EL (cell line): ENCODE measurements at regions not wholly inside any gene's neighbourhood (a gene's known extent, or its start where the extent isn't known, plus 50 kb on each side); places are given as distances from the start of the nearest gene placed in this dataset.
"Not testable (repeated sequence)": the region's sequence is repeated elsewhere in the genome, so short reads cannot be mapped to it uniquely, and the experiment has no call there.

Source experiments
- DNase-seq: peaks from one replicate; pipeline ENCODE4 v3.0.0-alpha.2; 2016

DNA sequence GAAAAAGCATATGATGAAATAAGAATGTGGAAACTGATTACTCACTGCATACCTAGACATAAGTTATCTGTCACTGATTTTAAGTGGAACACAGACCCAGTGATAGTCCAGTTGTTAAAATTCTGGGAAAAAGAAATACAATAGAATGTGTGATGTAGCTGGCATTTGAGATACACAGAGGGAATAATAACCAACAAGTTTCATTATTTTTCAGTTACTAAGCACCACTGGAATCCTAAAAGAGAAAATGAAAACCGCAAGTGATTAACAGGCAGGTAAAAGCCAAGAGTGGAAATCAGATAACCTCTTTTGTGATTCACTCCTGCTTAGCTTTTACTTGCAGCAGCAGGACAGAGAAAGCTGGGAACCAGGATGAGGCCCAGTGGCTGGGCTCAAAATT is 994.0 kb upstream of the SEMA6A start:
- no peak for DNase-seq

DNA sequence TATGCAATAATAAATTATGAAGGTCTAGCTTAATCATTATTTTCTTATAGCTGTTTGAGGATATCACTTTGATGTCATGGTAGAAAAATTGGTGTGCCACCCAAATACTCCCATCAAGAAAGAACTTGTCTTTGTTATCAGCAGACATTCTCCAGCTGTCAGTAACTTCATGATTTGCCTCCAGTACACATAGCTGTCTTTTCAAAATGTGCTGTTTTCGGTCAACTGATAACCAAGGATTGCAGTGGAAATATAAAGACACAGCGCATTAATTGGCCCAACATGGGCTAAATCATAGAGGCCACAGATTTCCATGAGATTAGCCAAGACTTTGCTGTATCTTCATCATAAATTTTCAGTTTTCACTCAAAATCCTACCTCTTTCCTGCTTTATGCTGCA is 993.5 kb upstream of the SEMA6A start:
- no peak for DNase-seq

DNA sequence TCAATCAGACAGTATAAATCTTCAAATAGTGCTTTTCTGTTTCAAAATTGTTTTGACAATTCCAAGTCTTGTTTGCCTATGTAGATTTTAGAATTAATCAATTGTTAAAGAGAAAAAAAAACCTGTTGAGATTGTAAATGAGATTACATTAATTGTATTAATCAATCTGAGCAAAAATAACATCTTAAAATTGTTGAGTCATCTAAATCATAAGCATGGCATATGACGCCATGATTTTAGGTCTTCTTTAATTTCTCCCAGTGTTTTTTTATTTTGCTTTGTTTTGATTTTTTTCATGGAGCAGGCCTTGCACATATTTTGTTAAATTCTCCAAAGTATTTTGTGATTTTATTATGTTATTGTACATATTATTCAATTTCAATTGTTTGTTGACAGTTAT is 988.0 kb upstream of the SEMA6A start:
- no peak for DNase-seq

DNA sequence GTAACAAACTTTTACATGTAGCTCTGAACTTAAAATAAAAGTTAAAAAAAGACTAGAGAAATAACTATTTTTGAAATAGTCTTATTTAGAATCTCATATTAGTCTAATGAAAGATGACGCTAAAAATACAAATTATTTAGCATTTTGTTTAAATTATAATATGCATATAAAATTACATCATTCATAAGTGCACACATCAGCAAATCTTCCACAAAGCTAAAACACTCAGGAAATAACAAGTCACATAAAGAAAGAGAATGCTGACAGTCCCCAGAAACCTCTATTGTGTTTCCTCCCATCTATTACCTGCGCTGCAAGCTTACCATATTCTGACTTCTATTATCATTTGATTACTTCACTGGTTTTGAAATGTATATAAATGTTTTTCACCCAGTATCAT is 986.9 kb upstream of the SEMA6A start:
- DNase-seq: no peak

DNA sequence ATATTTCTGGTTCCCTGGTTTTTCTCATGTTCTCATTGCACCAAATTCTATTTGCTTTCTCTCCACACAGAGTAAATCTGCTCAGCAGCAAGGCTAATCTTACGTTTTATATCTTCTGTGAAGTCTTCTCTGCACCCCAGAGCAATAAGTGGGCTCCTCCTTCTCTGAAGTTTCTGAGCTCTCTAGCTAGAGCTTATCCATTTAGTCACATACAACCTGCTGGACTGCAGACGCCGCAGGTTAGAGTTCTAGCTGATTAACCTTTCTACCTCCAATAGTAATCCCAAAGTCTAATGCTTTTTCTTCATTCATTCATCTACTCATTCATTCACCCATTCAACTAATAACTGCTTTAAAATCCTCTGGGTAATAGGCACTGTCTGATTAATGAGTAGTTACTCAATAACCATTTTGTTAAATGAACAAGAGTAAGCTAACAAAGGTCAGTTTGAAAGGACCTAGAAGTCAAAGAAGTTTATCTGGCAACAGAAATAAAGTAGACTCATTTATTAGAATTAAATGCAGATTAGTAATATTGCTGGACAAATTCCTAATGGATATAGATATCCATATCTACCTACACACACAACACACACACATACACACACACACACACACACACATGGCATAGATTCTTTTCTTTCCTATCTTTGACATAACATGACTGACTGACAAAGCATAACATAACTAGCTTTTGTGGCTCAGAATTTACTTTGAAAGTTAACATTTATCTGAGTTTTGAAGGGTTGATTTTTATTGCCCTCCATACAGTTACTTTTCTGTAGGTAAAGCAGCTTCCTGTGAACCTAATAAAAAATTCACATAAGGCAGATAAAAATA is 984.6 kb upstream of the SEMA6A start:
- no peak for DNase-seq

DNA sequence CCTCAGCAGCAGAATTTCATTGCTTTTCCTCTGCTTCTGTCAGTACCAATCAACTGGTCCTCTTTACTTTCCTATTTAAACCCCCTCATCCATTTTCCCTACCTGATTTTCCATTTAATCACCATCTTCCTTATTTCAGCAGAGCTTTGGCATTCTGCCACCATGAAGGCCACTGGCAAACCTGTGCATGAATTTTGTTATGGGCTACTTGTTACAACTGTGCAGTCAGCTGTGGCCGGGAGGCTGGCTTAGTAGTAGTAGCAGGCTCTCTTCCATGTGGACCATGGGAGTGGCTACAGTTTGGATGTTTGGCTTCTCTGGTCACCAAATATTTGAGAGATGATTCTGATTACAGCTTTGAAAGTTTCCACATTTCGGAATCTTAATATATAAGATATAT is 976.6 kb upstream of the SEMA6A start:
- no peak for DNase-seq

DNA sequence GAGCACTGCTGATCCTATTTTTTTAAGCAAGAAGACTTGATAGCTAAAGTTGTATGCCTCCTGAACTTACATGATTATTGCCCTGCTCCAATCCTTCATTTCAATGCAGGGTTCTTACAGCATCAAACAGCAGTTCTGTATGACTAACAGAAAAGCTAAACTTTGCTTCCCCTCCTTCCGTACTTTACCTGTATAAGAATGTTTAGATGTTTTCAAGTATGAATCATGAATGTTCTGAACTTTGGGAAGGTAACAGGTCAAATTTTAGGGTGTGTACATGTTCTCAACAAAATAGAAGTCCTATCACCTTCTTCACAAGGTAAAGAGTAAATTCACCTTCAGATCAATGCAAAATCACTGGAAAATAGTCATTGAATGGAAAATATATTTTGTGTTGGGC is 972.6 kb upstream of the SEMA6A start:
- no peak for DNase-seq

DNA sequence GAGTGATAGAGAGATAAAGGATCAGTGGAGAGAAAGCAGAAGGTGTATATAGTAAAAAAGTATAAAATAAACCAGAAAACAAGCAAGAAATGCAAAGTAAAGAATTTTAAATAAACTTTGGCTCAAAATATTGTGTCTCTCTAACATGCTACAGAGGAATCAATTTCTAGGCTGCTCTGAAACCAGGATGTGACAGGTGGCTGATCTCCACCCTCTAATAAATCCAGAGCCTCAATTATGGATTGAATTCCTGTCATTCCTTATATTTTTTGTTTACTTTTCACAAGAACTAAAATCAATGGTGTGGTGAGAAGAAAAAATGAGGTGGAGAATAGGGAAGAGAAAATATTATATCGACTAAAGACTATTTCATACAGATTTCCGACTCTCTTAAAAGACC is 965.1 kb upstream of the SEMA6A start:
- no peak for DNase-seq

DNA sequence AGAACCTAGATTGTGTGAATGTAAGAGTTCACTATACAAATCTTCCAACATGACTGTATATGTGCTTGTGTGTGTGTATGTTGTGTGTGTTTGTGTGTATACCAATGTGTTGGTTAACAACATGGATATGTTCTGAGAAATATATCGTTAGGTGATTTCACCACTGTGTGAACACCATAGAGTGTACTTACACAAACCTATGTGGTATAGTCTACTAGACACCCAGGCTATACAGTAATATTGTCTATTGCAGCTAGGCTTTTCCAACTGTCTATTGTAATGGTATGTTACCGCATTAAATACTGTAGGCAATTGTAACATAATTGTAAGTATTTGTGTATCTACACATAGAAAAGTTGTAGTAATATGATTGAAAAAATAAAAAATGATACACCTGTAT is 959.2 kb upstream of the SEMA6A start:
- no peak for DNase-seq

DNA sequence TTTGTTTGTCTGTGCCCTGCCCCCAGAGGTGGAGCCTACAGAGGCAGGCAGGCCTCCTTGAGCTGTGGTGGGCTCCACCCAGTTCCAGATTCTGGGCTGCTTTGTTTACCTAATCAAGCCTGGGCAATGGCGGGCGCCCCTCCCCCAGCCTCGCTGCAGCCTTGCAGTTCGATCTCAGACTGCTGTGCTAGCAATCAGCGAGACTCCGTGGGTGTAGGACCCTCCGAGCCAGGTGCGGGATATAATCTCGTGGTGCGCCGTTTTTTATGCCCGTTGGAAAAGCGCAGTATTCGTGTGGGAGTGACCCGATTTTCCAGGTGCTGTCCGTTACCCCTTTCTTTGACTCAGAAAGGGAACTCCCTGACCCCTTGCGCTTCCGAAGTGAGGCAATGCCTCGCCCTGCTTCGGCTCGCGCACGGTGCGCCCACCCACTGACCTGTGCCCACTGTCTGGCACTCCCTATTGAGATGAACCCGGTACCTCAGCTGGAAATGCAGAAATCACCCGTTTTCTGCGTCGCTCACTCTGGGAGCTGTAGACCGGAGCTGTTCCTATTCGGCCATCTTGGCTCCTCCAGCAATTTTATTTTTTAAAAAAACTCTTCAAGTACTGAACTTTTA is 958.5 kb upstream of the SEMA6A start:
- DNase-seq: not testable (repeated sequence)

DNA sequence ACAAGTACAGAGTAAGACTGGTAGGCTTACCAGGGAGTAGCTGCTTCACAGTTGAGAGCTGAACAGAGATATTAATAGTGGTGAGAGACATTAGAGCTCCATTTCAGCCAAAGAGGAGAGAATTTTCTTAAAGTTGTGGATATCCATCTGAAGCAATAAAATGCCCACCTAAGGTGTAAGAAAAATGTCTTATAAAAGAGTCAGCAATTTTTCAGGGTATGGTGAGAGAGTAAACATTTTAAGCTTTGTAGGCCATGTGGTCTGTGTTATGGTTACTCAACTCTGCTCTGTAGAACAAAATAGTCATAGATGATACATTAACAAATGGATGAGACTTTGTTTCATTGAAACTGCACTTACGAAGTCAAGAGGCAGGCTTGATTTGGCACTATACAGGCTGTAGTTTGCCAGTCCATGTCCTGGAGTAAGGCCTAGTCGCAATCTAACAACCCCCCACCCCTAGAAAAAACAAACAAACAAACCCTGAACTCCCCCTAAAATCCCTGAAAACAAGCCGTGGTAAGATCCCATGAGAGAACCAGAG is 945.4 kb upstream of the SEMA6A start:
- no peak for DNase-seq

DNA sequence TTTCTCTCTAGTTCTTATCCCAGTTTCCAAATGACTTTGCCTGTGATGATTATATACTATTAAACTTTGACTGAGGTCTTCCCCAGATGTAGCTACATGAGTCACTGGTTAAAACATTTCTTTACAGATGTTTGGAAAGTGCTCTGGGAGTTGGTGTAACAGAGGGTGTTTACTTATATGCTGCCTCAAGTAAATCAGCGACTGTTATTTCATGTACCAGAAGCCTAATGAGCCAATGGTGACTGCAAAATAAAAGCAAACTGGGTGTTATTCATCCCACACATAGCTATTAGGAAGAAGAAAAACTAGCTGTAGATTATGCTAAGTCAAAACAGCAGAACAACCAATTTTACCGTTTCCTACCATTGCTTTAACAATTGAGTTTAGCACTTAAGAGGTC is 929.7 kb upstream of the SEMA6A start:
- DNase-seq: no peak

DNA sequence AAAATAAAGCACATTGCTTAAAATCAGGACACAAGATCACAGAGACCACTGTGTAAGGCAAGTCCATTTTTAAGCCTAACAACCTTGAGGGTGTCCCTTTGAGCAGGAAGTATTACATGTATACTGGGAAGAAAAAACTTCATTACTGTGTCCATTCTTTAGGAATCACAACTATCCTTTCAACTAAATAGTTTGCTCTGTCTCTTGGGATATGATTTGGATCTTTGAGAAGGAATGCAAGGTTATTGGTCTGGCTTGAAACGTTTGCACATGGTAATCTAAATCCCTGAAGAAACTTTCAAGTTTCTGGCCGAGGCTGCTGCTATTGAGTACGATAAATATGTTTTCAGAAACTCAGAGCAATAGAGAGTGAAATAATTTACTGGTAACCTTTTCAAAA is 923.0 kb upstream of the SEMA6A start:
- no peak for DNase-seq

DNA sequence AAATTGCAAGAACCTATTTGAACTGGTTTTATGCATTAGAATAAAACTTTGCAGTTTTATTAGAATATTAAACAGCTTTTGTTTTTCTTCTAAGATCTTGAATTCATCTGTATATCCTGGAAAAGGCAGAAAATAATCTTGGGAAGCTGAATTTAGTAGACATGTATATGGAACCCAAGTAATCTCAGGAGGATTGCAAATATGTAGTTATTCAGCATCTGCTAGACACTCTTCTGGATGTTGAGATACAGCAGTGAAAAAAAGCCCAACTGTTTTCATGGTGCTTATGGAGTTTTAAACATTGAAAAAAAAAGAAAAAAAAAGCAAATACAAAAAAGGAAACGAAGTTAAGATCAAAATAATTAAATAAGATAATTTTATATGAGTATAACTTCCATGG is 922.2 kb upstream of the SEMA6A start:
- DNase-seq: no peak

DNA sequence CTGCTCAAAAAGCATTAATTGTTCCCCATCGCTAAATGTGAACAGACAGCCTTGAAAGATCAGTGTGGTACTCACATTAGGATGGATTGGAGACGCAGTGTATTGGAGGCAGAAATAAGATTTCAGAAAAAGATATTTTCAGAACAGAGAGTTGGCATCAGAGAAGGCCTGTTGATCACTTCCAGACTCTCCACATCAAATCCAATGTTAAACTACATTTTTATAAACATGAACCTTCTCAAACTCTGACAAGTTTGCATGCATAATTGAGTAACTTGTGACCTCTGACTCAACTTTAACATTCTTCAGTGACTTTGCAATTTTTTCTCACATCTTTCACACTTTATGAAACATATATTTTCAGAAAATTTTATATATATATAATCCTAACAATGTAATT is 919.6 kb upstream of the SEMA6A start:
- peak; percentile 10 for DNase-seq

DNA sequence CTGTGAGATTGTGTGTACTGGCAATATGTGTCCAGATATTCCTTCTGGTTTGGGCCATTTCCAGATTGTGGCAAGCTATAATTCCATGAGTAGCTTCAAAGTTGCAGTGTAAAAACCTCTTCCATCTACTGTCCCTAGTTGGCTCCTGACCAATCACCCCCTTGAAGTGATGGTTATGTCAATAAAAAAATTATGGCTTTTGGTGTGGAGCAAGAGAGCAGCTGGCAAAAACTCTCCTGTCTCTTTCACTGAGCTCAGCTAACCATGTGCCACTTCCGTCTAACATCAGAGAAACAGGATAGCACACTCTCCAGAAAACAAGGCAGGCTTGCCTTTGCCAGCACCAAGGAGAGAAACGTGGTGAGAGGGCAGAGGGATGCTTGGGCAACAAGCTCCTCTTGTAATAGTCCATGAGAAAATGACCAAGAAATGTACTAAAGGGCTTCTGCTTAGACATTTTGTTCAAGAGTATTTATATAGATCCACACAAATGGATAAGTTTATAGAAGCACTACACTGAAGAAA is 914.4 kb upstream of the SEMA6A start:
- no peak for DNase-seq

DNA sequence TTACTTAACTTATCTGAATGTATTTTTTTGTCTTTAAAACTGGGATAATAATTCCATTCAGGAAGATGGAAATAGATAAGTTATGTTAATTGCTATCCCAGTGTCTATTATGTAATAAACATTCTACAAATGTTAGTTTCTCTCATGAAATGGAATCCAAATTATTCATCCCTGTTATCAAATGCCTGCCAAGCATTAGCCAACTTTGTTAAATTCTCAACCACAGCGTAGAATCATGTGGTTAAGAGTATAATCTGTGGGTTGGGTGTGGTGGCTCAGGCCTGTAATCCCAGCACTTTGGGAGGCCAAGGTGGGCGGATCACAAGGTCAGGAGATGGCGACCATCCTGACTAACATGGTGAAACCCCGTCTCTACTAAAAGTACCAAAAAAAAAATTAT is 912.9 kb upstream of the SEMA6A start:
- DNase-seq: no peak

DNA sequence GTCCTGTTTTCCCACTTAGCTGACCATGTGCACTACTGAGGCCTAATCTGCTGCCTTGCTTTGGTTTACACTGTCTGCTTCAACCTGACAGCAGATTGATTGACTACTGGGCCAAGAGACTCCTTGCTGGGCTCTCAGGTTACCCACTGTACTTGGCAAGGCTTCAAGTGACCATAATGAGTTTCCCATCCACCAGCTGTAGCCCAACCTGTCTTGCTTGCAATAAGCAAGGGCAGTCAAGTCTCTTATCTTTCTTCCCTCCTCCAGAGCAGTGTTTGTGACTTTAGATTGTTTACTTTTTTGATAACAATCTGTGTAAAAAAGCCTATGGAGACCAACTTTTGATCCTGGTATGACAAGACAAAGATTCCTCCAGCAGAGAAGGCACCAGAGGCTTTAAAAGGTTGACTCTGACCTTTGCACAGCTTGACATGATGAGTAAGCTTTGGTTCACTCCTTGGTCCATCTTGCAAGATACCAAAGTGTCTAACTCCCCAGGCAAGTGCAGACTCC is 912.3 kb upstream of the SEMA6A start:
- DNase-seq: peak; percentile 27

DNA sequence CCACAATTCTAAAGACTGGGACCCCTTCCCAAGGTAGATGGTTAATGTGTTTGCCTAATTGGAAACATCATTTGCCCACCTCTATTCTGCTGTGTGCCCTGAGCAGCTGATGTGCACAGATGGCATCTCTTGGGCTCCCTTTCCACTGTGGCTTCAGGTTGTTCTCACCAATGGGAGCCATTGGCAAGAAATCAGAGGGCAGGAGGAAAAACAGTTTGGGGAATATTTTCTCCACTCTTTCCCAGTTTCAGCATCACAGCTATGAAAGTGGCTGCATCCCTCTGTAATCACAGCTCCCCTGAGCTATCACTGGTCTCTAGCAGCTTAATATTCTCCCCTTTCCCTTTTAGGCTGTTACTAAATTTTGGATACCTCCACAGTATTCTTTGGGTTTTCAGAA is 911.6 kb upstream of the SEMA6A start:
- no peak for DNase-seq

DNA sequence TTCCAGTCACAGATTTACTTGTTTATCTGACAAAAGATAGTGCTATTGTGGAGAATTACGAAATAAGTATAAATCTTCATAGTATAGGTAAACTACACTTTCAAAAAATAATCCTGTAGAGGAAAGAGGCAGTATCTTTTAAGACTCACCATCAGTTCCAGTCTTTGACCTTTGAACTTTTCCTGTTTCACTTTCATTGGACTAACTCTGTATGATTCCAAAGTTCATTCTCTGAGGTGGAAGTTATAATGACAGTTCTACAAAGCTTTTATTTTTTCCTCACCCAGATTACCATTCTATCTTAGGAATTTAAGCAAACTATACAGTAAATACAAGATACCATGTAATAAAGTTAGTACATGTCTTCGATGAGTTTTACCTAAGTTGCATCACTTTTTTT is 901.3 kb upstream of the SEMA6A start:
- no peak for DNase-seq

DNA sequence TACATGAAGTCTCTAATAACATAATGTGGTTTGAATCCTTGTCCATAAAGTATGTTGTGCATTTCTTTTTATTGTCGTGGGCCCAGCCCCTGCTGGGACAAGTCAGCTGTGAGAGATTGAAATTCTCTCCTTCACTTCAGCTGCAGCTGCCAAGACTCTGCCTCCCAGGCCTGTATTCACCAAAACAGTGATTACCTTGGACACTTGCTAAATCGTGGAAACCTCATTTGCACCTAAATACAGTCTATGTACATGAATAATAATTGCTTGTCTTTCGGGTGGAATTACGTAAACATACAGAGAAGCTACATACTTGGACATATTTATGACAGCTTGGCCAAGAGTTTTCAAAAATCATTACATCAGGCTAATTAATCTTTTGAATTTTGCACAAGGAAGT is 898.5 kb upstream of the SEMA6A start:
- DNase-seq: no peak

DNA sequence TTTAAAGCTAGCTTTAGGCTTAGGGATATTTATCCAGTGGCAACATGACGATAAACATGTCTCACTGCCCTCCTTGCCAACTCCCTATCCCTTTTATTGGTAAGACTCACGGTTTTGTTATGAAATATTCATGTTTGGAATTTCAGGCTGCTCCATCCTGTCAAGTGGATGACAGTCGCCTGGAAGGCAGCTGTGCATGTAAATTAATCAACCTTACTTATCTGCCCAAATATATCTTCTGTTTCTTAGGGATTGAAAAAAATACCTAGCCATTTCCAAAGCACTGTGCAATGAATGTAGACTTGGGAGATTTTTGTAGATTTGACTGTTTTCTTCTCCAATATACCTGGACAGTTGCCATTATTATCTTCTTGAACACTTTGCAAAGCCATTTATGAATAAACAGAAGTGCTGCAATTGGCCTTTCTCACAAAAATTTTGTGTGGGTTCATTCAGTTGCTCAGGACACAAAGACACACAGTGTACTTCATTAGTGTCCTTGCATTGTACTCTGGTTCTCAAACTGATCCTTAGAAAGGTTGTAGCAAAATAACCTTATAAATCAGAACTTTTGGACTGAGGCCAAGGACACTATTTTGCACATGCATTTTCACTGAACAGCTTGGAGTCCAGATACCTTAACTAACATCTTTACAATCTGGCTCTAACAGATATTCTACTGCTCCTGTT is 889.4 kb upstream of the SEMA6A start:
- DNase-seq: peak; percentile 51

DNA sequence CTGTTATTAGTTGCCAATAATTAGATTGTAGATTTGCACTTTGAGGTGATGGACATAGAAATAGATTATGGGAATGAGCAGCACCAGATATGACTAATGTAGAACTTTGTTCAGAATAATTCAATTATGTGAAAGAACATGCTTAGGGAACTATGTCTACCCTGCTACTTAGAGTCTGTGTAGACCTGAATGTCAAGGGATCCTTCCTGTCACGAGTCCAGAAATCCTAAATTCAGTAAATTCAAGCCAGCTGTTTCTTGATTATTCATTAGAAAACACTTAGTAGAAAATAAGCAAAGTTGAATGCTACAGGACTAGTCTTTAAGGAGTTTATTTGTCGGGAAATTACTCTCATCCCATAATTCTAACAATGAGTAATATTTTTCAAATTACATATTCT is 887.3 kb upstream of the SEMA6A start:
- DNase-seq: no peak

DNA sequence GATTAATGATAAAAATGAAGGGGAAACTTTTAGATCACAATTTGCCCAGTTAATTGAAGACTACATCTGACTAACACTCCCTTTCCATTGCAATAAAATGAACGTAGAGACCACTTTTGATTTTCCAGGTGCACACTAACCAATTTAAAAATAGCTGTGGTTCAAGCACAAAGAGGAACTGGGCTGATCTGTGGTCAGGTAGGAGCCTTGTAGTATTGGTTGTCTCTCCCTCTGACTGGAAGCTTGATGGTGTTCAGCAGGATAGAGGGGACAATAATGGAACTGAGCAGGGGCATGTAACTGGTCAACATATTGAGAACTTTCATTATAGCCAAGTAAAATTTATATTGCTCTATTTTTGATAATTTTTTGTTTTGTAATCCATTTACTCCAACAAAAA is 886.8 kb upstream of the SEMA6A start:
- no peak for DNase-seq
